ENCODE measurements at regions not wholly inside any gene's neighbourhood (a gene's known extent, or its start where the extent isn't known, plus 50 kb on each side); places are given as distances from the start of the nearest gene placed in this dataset.

- no peaks in the 10 kb centered on the region for H3K23me2 ChIP-seq (ENCODE audit: insufficient read length, low read depth, low read length, poor library complexity, severe bottlenecking)
- H3K4me2 ChIP-seq (ENCODE audit: insufficient read depth, insufficient read length, low read length), result no peak overlapping the region
- H3K18ac ChIP-seq (ENCODE audit: insufficient read length, low read depth, low read length), result no peak overlapping the region
- H3K9me3 Mint-ChIP-seq, result peaks cover 22 to 27% of the 10 kb centered on the region in 2 experiments
- H3K79me1 ChIP-seq (ENCODE audit: insufficient read depth, low read depth, low read length, poor library complexity, severe bottlenecking), result no peaks in the 10 kb centered on the region
- peaks cover 11 to 22% (median 19%) of the 10 kb centered on the region in 3 experiments; a peak in 6 of 7 replicates for H3K36me3 Mint-ChIP-seq (ENCODE audit: insufficient read depth in 1 of 3, low read depth in 3 of 3)
- no peak overlapping the region for H2AFZ ChIP-seq (ENCODE audit: low read length)
- no peak overlapping the region for H2BK12ac ChIP-seq (ENCODE audit: insufficient read length, low read depth, low read length)
- no peak overlapping the region for H4K8ac ChIP-seq (replicated peaks; ENCODE audit: insufficient read length, low read depth, low read length)
- H3K4me3 Mint-ChIP-seq, result no peak overlapping the region
- H3K27ac Mint-ChIP-seq, result peak overlapping the region; percentile 53 to 94 (median 60); a peak in 5 of 7 replicates
- H4K20me1 ChIP-seq (ENCODE audit: control insufficient read depth, insufficient read depth, insufficient read length), result no peaks in the 10 kb centered on the region
- H2BK5ac ChIP-seq (ENCODE audit: insufficient read length, low read length), result no peak overlapping the region
- no peaks in the 10 kb centered on the region for H3K9me3 ChIP-seq (ENCODE audit: control insufficient read depth, low read depth, low read length)
- peaks cover 24 to 33% of the 10 kb centered on the region in 2 experiments for H3K4me1 Mint-ChIP-seq
- H3K4ac ChIP-seq (ENCODE audit: low read depth, low read length), result no peak overlapping the region; the same call in 1 of the 2 replicates
- no peak overlapping the region for H3K27ac ChIP-seq (ENCODE audit: insufficient read length, low read depth, low read length)
- no peak overlapping the region for H2BK15ac ChIP-seq (ENCODE audit: low read depth, low read length)
- no peak overlapping the region for H3T11ph ChIP-seq (ENCODE audit: low read length)
- H3K14ac ChIP-seq (ENCODE audit: insufficient read depth, low read length), result peak overlapping the region; percentile 46; the same call in 1 of the 2 replicates
- DNase-seq, result no peak
- no peak overlapping the region for H4K91ac ChIP-seq (ENCODE audit: insufficient read length, low read depth, low read length)
- H2BK120ac ChIP-seq (ENCODE audit: low read depth, low read length, poor library complexity, severe bottlenecking), result no peak overlapping the region
- no peak overlapping the region for H3K9ac ChIP-seq (ENCODE audit: extremely low read depth, insufficient read length, low read length)
- no peak overlapping the region for H3K56ac ChIP-seq (ENCODE audit: insufficient read length, low read depth, low read length)
- no peaks in the 10 kb centered on the region for H3K79me2 ChIP-seq (ENCODE audit: insufficient read depth, low read length)
- no peak for TF ChIP-seq CTCF (conservative IDR thresholded peaks at IDR 0.05)
- H4K5ac ChIP-seq (ENCODE audit: insufficient read length, low read depth, low read length), result no peak overlapping the region
- H2BK20ac ChIP-seq (ENCODE audit: low read depth, low read length, poor library complexity, severe bottlenecking), result no peak overlapping the region
- H3K4me1 ChIP-seq (ENCODE audit: insufficient read depth, low read length), result peaks cover 8% of the 10 kb centered on the region; the same call in 1 of the 2 replicates
- no peak overlapping the region for H2AK5ac ChIP-seq (ENCODE audit: insufficient read length, low read length)
- no peak overlapping the region for H3K23ac ChIP-seq (ENCODE audit: insufficient read length, low read depth, low read length)
- peaks cover 2% of the 10 kb centered on the region for H3K27me3 Mint-ChIP-seq (ENCODE audit: low read depth)
- no CpG with 5 or more reads among the region's 9 CpGs for WGBS (ENCODE audit: extremely low coverage, insufficient read length, low lambda C conversion rate)
- no peaks in the 10 kb centered on the region for H3K27me3 ChIP-seq (ENCODE audit: insufficient read depth, low read length)
Observed at GRCh38 chr12:124159655-124160054, 135.2 kb upstream of the RFLNA start.

Data from H9 (cell line).